MCF 10A (cell line): ENCODE measurements at regions not wholly inside any gene's neighbourhood (a gene's known extent, or its start where the extent isn't known, plus 50 kb on each side); places are given as distances from the start of the nearest gene placed in this dataset.

Source experiments
- BruUV-seq: library from RNA; stranded (reverse); fragments of 400-500 nt; replicated peaks from 2 replicates; lab custom pipeline; 2021; lab: Mats Ljungman, UMichigan
- CTCF ChIA-PET: fragments of 300-600 bp; sonication (Branson Sonifier 250); formaldehyde crosslinking; extraction: SDS; loops from one replicate; lab custom pipeline; 2021; ENCODE audit warnings: antibody characterized with exemption, inconsistent platforms; lab: Yijun Ruan, JAX
- POLR2A ChIA-PET: fragments of 300-600, 350-650 bp; sonication (Branson Sonifier 250); formaldehyde crosslinking; extraction: SDS; loops from one replicate; lab custom pipeline; 2020; ENCODE audit warnings: antibody characterized with exemption, inconsistent platforms; lab: Yijun Ruan, JAX
- DNase-seq: peaks from one replicate; pipeline ENCODE4 v3.0.0-alpha.2; 2018; ENCODE audit not compliant: unreplicated experiment
- H3K27ac Mint-ChIP-seq: one replicate; pipeline ENCODE4 v1.8.0; 2022; ENCODE audit warnings: mild to moderate bottlenecking, low read depth, mixed read lengths; ENCODE audit not compliant: unreplicated experiment
- H3K27me3 Mint-ChIP-seq: one replicate; pipeline ENCODE4 v1.8.0; 2022; ENCODE audit warnings: mixed read lengths; ENCODE audit not compliant: insufficient read depth, unreplicated experiment
- H3K36me3 Mint-ChIP-seq: one replicate; pipeline ENCODE4 v1.8.0; 2022; ENCODE audit warnings: mild to moderate bottlenecking, moderate library complexity, mixed read lengths; ENCODE audit not compliant: insufficient read depth, unreplicated experiment
- H3K4me1 Mint-ChIP-seq: one replicate; pipeline ENCODE4 v1.8.0; 2022; ENCODE audit warnings: mixed read lengths; ENCODE audit not compliant: insufficient read depth, unreplicated experiment
- H3K4me3 Mint-ChIP-seq: one replicate; pipeline ENCODE4 v1.8.0; 2022; ENCODE audit warnings: mild to moderate bottlenecking, moderate library complexity, mixed read lengths; ENCODE audit not compliant: unreplicated experiment
- H3K9me3 Mint-ChIP-seq: one replicate; pipeline ENCODE4 v1.8.0; 2022; ENCODE audit warnings: mixed read lengths; ENCODE audit not compliant: unreplicated experiment
- CTCF ChIP-seq: fragments of 200-600 bp; IDR thresholded peaks from one replicate; pipeline ENCODE4 v1.8.0; 2022; ENCODE audit warnings: antibody characterized with exemption, mild to moderate bottlenecking; ENCODE audit not compliant: unreplicated experiment
- intact Hi-C: fragments of 100-400 bp; cut with micrococcal nuclease; formaldehyde crosslinking; loops from 2 replicates; pipeline ENCODE4 v1.14.1; 2022

- H3K27me3 Mint-ChIP-seq: no peaks in the 10 kb centered on the region
- H3K4me3 Mint-ChIP-seq: no peak overlapping the region
- TF ChIP-seq CTCF: no peak
- H3K4me1 Mint-ChIP-seq: no peaks in the 10 kb centered on the region
- intact Hi-C loops: no loop called here
- POLR2A ChIA-PET: no interaction called here
- BruUV-seq: no TSS peak
- no peak overlapping the region for H3K27ac Mint-ChIP-seq
- CTCF ChIA-PET: no interaction called here
- H3K36me3 Mint-ChIP-seq: no peaks in the 10 kb centered on the region
- no peak for DNase-seq
- no peaks in the 10 kb centered on the region for H3K9me3 Mint-ChIP-seq
Observed at GRCh38 chr2:156748221-156748620, 312.0 kb downstream of the GPD2 start.

- intact Hi-C loops: no loop called here
- no peak for DNase-seq
Observed at GRCh38 chr2:156752042-156752441, 315.9 kb downstream of the GPD2 start.

GRCh38 chr2:156753766-156754165, 317.6 kb downstream of the GPD2 start:
- no peak for DNase-seq
- Mint-ChIP-seq H3K9me3 (no peaks in the 10 kb centered on the region), H3K4me3 (no peak overlapping the region), H3K4me1 (no peaks in the 10 kb centered on the region), H3K27ac (no peak overlapping the region), H3K27me3 (no peaks in the 10 kb centered on the region), H3K36me3 (no peaks in the 10 kb centered on the region)
- POLR2A ChIA-PET: no interaction called here
- TF ChIP-seq CTCF: no peak
- BruUV-seq: no TSS peak
- intact Hi-C loops: no loop called here
- CTCF ChIA-PET: interaction anchor here (0.6 kb wide), 1 partner anchor 1385 kb away, joined by 5 read pairs; no protein-coding TSS in a partner anchor

More at GRCh38 chr2:156752042-156752441, 315.9 kb downstream of the GPD2 start:
- no peaks in the 10 kb centered on the region for H3K9me3 Mint-ChIP-seq
- H3K4me3 Mint-ChIP-seq: no peak overlapping the region
- CTCF ChIA-PET: no interaction called here
- POLR2A ChIA-PET: interaction anchor here (0.7 kb wide), 1 partner anchor 11 kb away, joined by 3 read pairs; no protein-coding TSS in a partner anchor
- no peak for TF ChIP-seq CTCF
- no TSS peak for BruUV-seq
- H3K36me3 Mint-ChIP-seq: no peaks in the 10 kb centered on the region
- H3K27ac Mint-ChIP-seq: no peak overlapping the region
- no peaks in the 10 kb centered on the region for H3K4me1 Mint-ChIP-seq
- H3K27me3 Mint-ChIP-seq: no peaks in the 10 kb centered on the region

GRCh38 chr2:156756516-156756915, 320.3 kb downstream of the GPD2 start:
- Mint-ChIP-seq H3K4me1 (no peaks in the 10 kb centered on the region), H3K27me3 (no peaks in the 10 kb centered on the region), H3K36me3 (no peaks in the 10 kb centered on the region), H3K27ac (no peak overlapping the region), H3K9me3 (peaks cover 4% of the 10 kb centered on the region), H3K4me3 (no peak overlapping the region)
- intact Hi-C loops: no loop called here
- no TSS peak for BruUV-seq
- ChIA-PET CTCF (interaction anchor here (0.6 kb wide), 1 partner anchor 107 kb away, joined by 3 read pairs; no protein-coding TSS in a partner anchor), POLR2A (no interaction called here)
- TF ChIP-seq CTCF: no peak
- DNase-seq: no peak
